ENCODE measurements at regions not wholly inside any gene's neighbourhood (a gene's known extent, or its start where the extent isn't known, plus 50 kb on each side); places are given as distances from the start of the nearest gene placed in this dataset.

- H3K36me3 Mint-ChIP-seq, result no peaks in the 10 kb centered on the region
Measured at GRCh38 chr4:4808086-4808485, 51.4 kb upstream of the MSX1 start.

GRCh38 chr4:4805887-4806286, 53.6 kb upstream of the MSX1 start:
- no peaks in the 10 kb centered on the region for H3K4me1 Mint-ChIP-seq (ENCODE audit: low read depth)
- intact Hi-C loops (cut with micrococcal nuclease), result no loop called here
- no peak for DNase-seq
- peaks cover 14% of the 10 kb centered on the region for H3K9me3 Mint-ChIP-seq
- CTCF ChIA-PET, result no interaction called here
- no peak overlapping the region for H3K27ac Mint-ChIP-seq
- POLR2A ChIA-PET, result interaction anchor here (0.6 kb wide), 1 partner anchor 133 kb away, joined by 4 read pairs; no protein-coding TSS in a partner anchor
- H3K4me3 Mint-ChIP-seq, result no peak overlapping the region
- peaks cover 2% of the 10 kb centered on the region for H3K27me3 Mint-ChIP-seq
- no peaks in the 10 kb centered on the region for H3K36me3 Mint-ChIP-seq

More at GRCh38 chr4:4808086-4808485, 51.4 kb upstream of the MSX1 start:
- H3K27me3 Mint-ChIP-seq, result peaks cover 13% of the 10 kb centered on the region
- POLR2A ChIA-PET, result interaction anchor here (0.6 kb wide), 1 partner anchor 1000 kb away, joined by 4 read pairs; no protein-coding TSS in a partner anchor
- intact Hi-C loops (cut with micrococcal nuclease), result no loop called here
- H3K9me3 Mint-ChIP-seq, result peaks cover 10% of the 10 kb centered on the region
- CTCF ChIA-PET, result no interaction called here
- DNase-seq, result no peak
- no peak overlapping the region for H3K4me3 Mint-ChIP-seq
- no peaks in the 10 kb centered on the region for H3K4me1 Mint-ChIP-seq (ENCODE audit: low read depth)
- no peak overlapping the region for H3K27ac Mint-ChIP-seq

- Mint-ChIP-seq H3K27ac (no peak overlapping the region), H3K4me1 (ENCODE audit: low read depth) (no peaks in the 10 kb centered on the region), H3K9me3 (peaks cover 6% of the 10 kb centered on the region), H3K4me3 (no peak overlapping the region), H3K27me3 (peaks cover 2% of the 10 kb centered on the region), H3K36me3 (no peaks in the 10 kb centered on the region)
- no peak for DNase-seq
- ChIA-PET POLR2A (no interaction called here), CTCF (no interaction called here)
- intact Hi-C loops (cut with micrococcal nuclease), result no loop called here
Measured at GRCh38 chr4:4803912-4804296, 55.6 kb upstream of the MSX1 start.

- Mint-ChIP-seq H3K27me3 (peaks cover 2% of the 10 kb centered on the region), H3K36me3 (no peaks in the 10 kb centered on the region), H3K4me3 (no peak overlapping the region), H3K27ac (no peak overlapping the region), H3K4me1 (ENCODE audit: low read depth) (no peaks in the 10 kb centered on the region), H3K9me3 (peaks cover 6% of the 10 kb centered on the region)
- POLR2A ChIA-PET, result no interaction called here
- DNase-seq, result no peak
- intact Hi-C loops (cut with micrococcal nuclease), result no loop called here
- CTCF ChIA-PET, result no interaction called here
Measured at GRCh38 chr4:4803216-4803911, 56.1 kb upstream of the MSX1 start.

GRCh38 chr4:4800646-4801408, 58.6 kb upstream of the MSX1 start:
- Mint-ChIP-seq H3K4me3 (no peak overlapping the region), H3K4me1 (ENCODE audit: low read depth) (no peaks in the 10 kb centered on the region), H3K9me3 (peaks cover 15% of the 10 kb centered on the region), H3K36me3 (no peaks in the 10 kb centered on the region), H3K27me3 (peaks cover 2% of the 10 kb centered on the region), H3K27ac (no peak overlapping the region)
- POLR2A ChIA-PET, result no interaction called here
- no peak for DNase-seq
- intact Hi-C loops (cut with micrococcal nuclease), result no loop called here
- CTCF ChIA-PET, result no interaction called here

GRCh38 chr4:4794421-4794820, 65.0 kb upstream of the MSX1 start:
- DNase-seq, result no peak
- H3K27me3 Mint-ChIP-seq, result no peaks in the 10 kb centered on the region
- H3K9me3 Mint-ChIP-seq, result peaks cover 12% of the 10 kb centered on the region
- no peak overlapping the region for H3K27ac Mint-ChIP-seq
- CTCF ChIA-PET, result no interaction called here
- peaks cover 2% of the 10 kb centered on the region for H3K36me3 Mint-ChIP-seq
- no peaks in the 10 kb centered on the region for H3K4me1 Mint-ChIP-seq (ENCODE audit: low read depth)
- H3K4me3 Mint-ChIP-seq, result no peak overlapping the region
- POLR2A ChIA-PET, result no interaction called here
- intact Hi-C loops (cut with micrococcal nuclease), result no loop called here

- intact Hi-C loops (cut with micrococcal nuclease), result no loop called here
- ChIA-PET POLR2A (no interaction called here), CTCF (no interaction called here)
- Mint-ChIP-seq H3K9me3 (peaks cover 27% of the 10 kb centered on the region), H3K4me1 (ENCODE audit: low read depth) (no peaks in the 10 kb centered on the region), H3K27me3 (no peaks in the 10 kb centered on the region), H3K4me3 (no peak overlapping the region), H3K27ac (no peak overlapping the region), H3K36me3 (peaks cover 10% of the 10 kb centered on the region)
- no peak for DNase-seq
Measured at GRCh38 chr4:4792466-4792865, 67.0 kb upstream of the MSX1 start.

- ChIA-PET CTCF (no interaction called here), POLR2A (no interaction called here)
- intact Hi-C loops (cut with micrococcal nuclease), result no loop called here
- DNase-seq, result no peak
- Mint-ChIP-seq H3K4me3 (no peak overlapping the region), H3K27me3 (no peaks in the 10 kb centered on the region), H3K27ac (no peak overlapping the region), H3K9me3 (peaks cover 27% of the 10 kb centered on the region), H3K36me3 (peaks cover 10% of the 10 kb centered on the region), H3K4me1 (ENCODE audit: low read depth) (no peaks in the 10 kb centered on the region)
Measured at GRCh38 chr4:4791299-4792111, 68.0 kb upstream of the MSX1 start.

GRCh38 chr4:4789462-4789861, 70.0 kb upstream of the MSX1 start:
- no peaks in the 10 kb centered on the region for H3K27me3 Mint-ChIP-seq
- H3K4me1 Mint-ChIP-seq (ENCODE audit: low read depth), result no peaks in the 10 kb centered on the region
- peaks cover 21% of the 10 kb centered on the region for H3K9me3 Mint-ChIP-seq
- CTCF ChIA-PET, result no interaction called here
- POLR2A ChIA-PET, result no interaction called here
- H3K36me3 Mint-ChIP-seq, result peaks cover 10% of the 10 kb centered on the region
- no peak overlapping the region for H3K4me3 Mint-ChIP-seq
- no peak for DNase-seq
- no peak overlapping the region for H3K27ac Mint-ChIP-seq
- intact Hi-C loops (cut with micrococcal nuclease), result no loop called here

- no peaks in the 10 kb centered on the region for H3K4me1 Mint-ChIP-seq (ENCODE audit: low read depth)
- H3K4me3 Mint-ChIP-seq, result no peak overlapping the region
- ChIA-PET CTCF (no interaction called here), POLR2A (no interaction called here)
- H3K27ac Mint-ChIP-seq, result no peak overlapping the region
- intact Hi-C loops (cut with micrococcal nuclease), result no loop called here
- no peak for DNase-seq
- H3K9me3 Mint-ChIP-seq, result peaks cover 21% of the 10 kb centered on the region
- peaks cover 10% of the 10 kb centered on the region for H3K36me3 Mint-ChIP-seq
- H3K27me3 Mint-ChIP-seq, result no peaks in the 10 kb centered on the region
Measured at GRCh38 chr4:4788573-4788972, 70.9 kb upstream of the MSX1 start.

GRCh38 chr4:4787421-4787820, 72.0 kb upstream of the MSX1 start:
- no peak for DNase-seq
- ChIA-PET CTCF (no interaction called here), POLR2A (no interaction called here)
- H3K27me3 Mint-ChIP-seq, result no peaks in the 10 kb centered on the region
- H3K4me3 Mint-ChIP-seq, result no peak overlapping the region
- no peaks in the 10 kb centered on the region for H3K4me1 Mint-ChIP-seq (ENCODE audit: low read depth)
- H3K27ac Mint-ChIP-seq, result no peak overlapping the region
- intact Hi-C loops (cut with micrococcal nuclease), result no loop called here
- peaks cover 21% of the 10 kb centered on the region for H3K9me3 Mint-ChIP-seq
- peaks cover 13% of the 10 kb centered on the region for H3K36me3 Mint-ChIP-seq

GRCh38 chr4:4784379-4784778, 75.1 kb upstream of the MSX1 start:
- H3K9me3 Mint-ChIP-seq, result peaks cover 17% of the 10 kb centered on the region
- H3K4me3 Mint-ChIP-seq, result no peak overlapping the region
- no peaks in the 10 kb centered on the region for H3K4me1 Mint-ChIP-seq (ENCODE audit: low read depth)
- H3K27ac Mint-ChIP-seq, result no peak overlapping the region
- no peaks in the 10 kb centered on the region for H3K27me3 Mint-ChIP-seq
- DNase-seq, result no peak
- POLR2A ChIA-PET, result no interaction called here
- peaks cover 11% of the 10 kb centered on the region for H3K36me3 Mint-ChIP-seq
- intact Hi-C loops (cut with micrococcal nuclease), result no loop called here
- CTCF ChIA-PET, result no interaction called here
